ENCODE measurements at regions not wholly inside any gene's neighbourhood (a gene's known extent, or its start where the extent isn't known, plus 50 kb on each side); places are given as distances from the start of the nearest gene placed in this dataset.

DNA sequence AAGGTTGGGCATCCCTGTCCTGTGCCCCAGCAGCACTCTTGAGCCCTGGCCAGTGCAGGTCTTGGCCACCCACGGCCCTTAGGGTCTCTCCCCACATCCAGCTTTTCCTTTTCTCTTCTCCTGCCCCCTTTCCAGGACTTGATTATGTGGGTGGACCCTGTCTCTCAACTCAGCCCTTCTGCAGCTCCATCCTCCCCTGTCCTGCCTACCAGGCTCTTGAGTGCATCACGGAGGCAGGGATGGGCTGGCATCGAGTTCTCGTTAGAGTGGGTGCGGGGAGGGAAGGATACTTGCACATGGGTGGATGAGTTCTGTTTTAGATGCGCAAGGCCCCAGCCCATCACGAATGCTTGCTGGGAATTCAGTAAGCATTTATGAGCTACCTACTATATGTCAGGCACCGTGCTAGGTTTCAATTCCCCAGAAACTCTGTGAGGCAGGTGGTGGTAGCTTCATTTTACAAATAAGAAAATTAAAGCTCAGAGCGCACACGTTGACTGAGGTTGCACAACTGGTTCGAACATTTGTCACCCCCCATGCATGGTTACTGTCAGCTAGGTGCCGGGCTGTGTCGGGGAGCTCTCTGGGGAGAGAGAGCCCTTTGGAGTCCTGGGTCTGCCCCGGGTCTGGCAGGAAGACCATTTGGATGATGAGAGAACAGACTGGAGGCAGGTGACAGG is 144.6 kb upstream of the PITX1 start:
- Histone ChIP-seq H3K27me3 (ENCODE audit: control insufficient read depth in 2 of 2, insufficient read depth in 2 of 2, low read length in 2 of 2) (peaks cover 0 to under 1% of the 10 kb centered on the region in 2 experiments), H4K20me1 (replicated peaks; ENCODE audit: control insufficient read depth, extremely low read depth, insufficient read depth, low read length) (peaks cover 2% of the 10 kb centered on the region), H3K36me3 (ENCODE audit: control insufficient read depth in 2 of 2, extremely low read depth in 1 of 2, insufficient read depth in 2 of 2, low read length in 2 of 2) (no peaks in the 10 kb centered on the region), H3K4me1 (ENCODE audit: control insufficient read depth, extremely low read depth, insufficient read depth, low read length) (no peaks in the 10 kb centered on the region), H2AFZ (ENCODE audit: low read depth, low read length) (no peak overlapping the region), H3K4me3 (replicated peaks in 1 of 3; ENCODE audit: insufficient read depth in 1 of 3, low read depth in 1 of 3, low read length in 3 of 3) (no peak overlapping the region), H3K9me3 (replicated peaks; ENCODE audit: control insufficient read depth, insufficient read depth, low read length) (no peaks in the 10 kb centered on the region), H3K9me1 (replicated peaks; ENCODE audit: control insufficient read depth, extremely low read depth, insufficient read depth, low read length) (no peaks in the 10 kb centered on the region), H3K27ac (ENCODE audit: insufficient read depth, low read depth, low read length) (no peak overlapping the region), H3K79me2 (ENCODE audit: control insufficient read depth, insufficient read depth, low read length) (no peaks in the 10 kb centered on the region), H3K9ac (replicated peaks; ENCODE audit: extremely low read depth, insufficient read depth, low read length) (no peak overlapping the region), H3K4me2 (ENCODE audit: insufficient read depth, low read length) (no peak overlapping the region)
- FAIRE-seq, result no peak
- TF ChIP-seq POLR2AphosphoS5 (IDR thresholded peaks at IDR 0.05; ENCODE audit: insufficient read depth, low read depth, low read length), result no peak
- TF ChIP-seq POLR2A (IDR thresholded peaks at IDR 0.05; ENCODE audit: low read depth, low read length), result no peak
- no peak for TF ChIP-seq EZH2 (IDR thresholded peaks at IDR 0.05; ENCODE audit: borderline replicate concordance, low read depth, low read length, severe bottlenecking)
- TF ChIP-seq, protein P1, sequence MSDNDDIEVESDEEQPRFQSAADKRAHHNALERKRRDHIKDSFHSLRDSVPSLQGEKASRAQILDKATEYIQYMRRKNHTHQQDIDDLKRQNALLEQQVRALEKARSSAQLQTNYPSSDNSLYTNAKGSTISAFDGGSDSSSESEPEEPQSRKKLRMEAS (IDR thresholded peaks at IDR 0.05; ENCODE audit: insufficient read depth, insufficient read length), result no peak
- no peak for TF ChIP-seq FOS (IDR thresholded peaks at IDR 0.05; ENCODE audit: borderline replicate concordance, insufficient read depth, low read length)
- no peak for TF ChIP-seq GATA2 (IDR thresholded peaks at IDR 0.05; ENCODE audit: insufficient read depth, insufficient read length, low read depth, low read length)
- no peak for TF ChIP-seq JUN (IDR thresholded peaks at IDR 0.05; ENCODE audit: borderline replicate concordance, insufficient read depth, insufficient read length, low read depth)
- TF ChIP-seq MYC (IDR thresholded peaks at IDR 0.05; ENCODE audit: low read depth, low read length), result no peak
- TF ChIP-seq, protein P2, sequence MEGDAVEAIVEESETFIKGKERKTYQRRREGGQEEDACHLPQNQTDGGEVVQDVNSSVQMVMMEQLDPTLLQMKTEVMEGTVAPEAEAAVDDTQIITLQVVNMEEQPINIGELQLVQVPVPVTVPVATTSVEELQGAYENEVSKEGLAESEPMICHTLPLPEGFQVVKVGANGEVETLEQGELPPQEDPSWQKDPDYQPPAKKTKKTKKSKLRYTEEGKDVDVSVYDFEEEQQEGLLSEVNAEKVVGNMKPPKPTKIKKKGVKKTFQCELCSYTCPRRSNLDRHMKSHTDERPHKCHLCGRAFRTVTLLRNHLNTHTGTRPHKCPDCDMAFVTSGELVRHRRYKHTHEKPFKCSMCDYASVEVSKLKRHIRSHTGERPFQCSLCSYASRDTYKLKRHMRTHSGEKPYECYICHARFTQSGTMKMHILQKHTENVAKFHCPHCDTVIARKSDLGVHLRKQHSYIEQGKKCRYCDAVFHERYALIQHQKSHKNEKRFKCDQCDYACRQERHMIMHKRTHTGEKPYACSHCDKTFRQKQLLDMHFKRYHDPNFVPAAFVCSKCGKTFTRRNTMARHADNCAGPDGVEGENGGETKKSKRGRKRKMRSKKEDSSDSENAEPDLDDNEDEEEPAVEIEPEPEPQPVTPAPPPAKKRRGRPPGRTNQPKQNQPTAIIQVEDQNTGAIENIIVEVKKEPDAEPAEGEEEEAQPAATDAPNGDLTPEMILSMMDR (IDR thresholded peaks at IDR 0.05; ENCODE audit: extremely low read depth in 1 of 2, insufficient read depth in 1 of 2, low read depth in 1 of 2, low read length in 2 of 2), result no peak
- BruUV-seq (replicated peaks), result no TSS peak
- POLR2A ChIA-PET, result no interaction called here
- dilution Hi-C loops (cut with MboI; ENCODE audit: extremely low pct_ligation_motif_present, low sequenced_read_pairs) (no loop called here), intact Hi-C loops (cut with micrococcal nuclease) (loop anchor here (5.0 kb wide), 1 partner anchor 106 kb away; no protein-coding TSS in a partner anchor)
- no peak for DNase-seq (ENCODE audit: low read depth, low spot score)
- CTCF ChIA-PET, result interaction anchor here (0.7 to 4.2 kb wide), 3 partner anchors 11 to 60 kb away, joined by 3 to 26 read pairs (median 4); no protein-coding TSS in a partner anchor
